ENCODE measurements at regions not wholly inside any gene's neighbourhood (a gene's known extent, or its start where the extent isn't known, plus 50 kb on each side); places are given as distances from the start of the nearest gene placed in this dataset.

DNA sequence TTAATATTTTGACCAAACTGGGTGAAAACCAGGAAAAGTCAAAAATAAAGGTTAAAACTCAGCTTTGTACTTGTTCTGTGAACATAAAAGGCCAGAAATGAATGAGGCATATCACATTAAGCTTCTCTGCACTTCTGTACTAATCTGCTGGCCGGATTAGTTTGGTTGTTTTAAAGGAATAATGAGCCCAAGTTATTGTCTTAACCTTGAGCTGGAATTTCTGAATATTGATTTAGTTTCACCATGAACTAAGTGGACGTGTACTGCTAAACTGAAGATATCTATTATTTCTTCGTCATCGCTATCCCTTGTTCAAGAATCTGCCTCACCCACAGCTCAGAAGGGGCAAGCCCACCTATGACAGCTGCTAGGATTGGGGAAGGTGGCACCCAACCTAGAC lies 101.1 kb upstream of the FRMD4A start:
- no peak overlapping the region for H3K27ac Mint-ChIP-seq
- ATAC-seq: no peak
- intact Hi-C loops (cut with micrococcal nuclease): no loop called here
- no peak for DNase-seq
- peaks cover 22% of the 10 kb centered on the region for H3K27me3 Mint-ChIP-seq
- no peak overlapping the region for H3K4me3 Mint-ChIP-seq
- no peaks in the 10 kb centered on the region for H3K9me3 Mint-ChIP-seq
- H3K36me3 Mint-ChIP-seq (ENCODE audit: low read depth): no peaks in the 10 kb centered on the region
- ChIA-PET POLR2A (no interaction called here), CTCF (interaction anchor here (0.6 to 1.0 kb wide), 2 partner anchors 15 to 909 kb away, joined by 3 read pairs; no protein-coding TSS in a partner anchor)
- TF ChIP-seq, protein P1, sequence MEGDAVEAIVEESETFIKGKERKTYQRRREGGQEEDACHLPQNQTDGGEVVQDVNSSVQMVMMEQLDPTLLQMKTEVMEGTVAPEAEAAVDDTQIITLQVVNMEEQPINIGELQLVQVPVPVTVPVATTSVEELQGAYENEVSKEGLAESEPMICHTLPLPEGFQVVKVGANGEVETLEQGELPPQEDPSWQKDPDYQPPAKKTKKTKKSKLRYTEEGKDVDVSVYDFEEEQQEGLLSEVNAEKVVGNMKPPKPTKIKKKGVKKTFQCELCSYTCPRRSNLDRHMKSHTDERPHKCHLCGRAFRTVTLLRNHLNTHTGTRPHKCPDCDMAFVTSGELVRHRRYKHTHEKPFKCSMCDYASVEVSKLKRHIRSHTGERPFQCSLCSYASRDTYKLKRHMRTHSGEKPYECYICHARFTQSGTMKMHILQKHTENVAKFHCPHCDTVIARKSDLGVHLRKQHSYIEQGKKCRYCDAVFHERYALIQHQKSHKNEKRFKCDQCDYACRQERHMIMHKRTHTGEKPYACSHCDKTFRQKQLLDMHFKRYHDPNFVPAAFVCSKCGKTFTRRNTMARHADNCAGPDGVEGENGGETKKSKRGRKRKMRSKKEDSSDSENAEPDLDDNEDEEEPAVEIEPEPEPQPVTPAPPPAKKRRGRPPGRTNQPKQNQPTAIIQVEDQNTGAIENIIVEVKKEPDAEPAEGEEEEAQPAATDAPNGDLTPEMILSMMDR (IDR thresholded peaks at IDR 0.05): no peak
- no peaks in the 10 kb centered on the region for H3K4me1 Mint-ChIP-seq (ENCODE audit: low read depth)

DNA sequence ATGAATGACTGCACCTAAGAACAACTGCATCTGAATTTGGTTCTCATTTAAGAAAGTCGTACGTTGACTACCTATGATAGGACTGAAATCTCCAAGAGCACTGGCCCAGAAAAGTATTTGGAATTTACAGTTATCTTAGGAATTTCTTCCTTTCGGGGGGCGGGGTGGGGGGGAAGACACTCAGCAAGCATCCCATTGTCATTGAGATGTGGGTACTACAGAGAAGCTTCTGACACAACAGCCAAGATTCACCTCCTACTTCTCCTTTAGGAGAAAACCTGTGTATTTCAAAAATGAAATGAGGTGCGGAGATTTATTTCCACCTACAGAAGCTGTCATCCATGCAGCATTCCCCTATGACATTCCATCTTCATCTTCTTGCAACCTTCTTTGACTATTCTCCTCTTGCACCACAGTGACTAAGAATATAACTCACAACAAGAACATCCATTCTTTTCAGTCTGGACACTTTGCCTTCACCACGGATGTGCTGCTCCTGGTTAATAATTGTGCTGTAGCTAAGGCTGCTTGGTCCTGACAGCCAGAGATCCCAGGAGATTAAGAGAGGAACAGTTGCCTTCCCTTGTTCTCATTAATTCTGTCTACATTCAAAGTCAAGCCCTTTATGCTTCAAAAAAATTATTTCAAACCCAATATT lies 98.4 kb upstream of the FRMD4A start:
- H3K4me1 Mint-ChIP-seq (ENCODE audit: low read depth): no peaks in the 10 kb centered on the region
- ChIA-PET POLR2A (no interaction called here), CTCF (no interaction called here)
- no peaks in the 10 kb centered on the region for H3K9me3 Mint-ChIP-seq
- no peaks in the 10 kb centered on the region for H3K36me3 Mint-ChIP-seq (ENCODE audit: low read depth)
- peaks cover 30% of the 10 kb centered on the region for H3K27me3 Mint-ChIP-seq
- intact Hi-C loops (cut with micrococcal nuclease): no loop called here
- TF ChIP-seq, protein P1 (IDR thresholded peaks at IDR 0.05): no peak
- H3K4me3 Mint-ChIP-seq: no peak overlapping the region
- no peak for DNase-seq
- no peak for ATAC-seq
- H3K27ac Mint-ChIP-seq: no peak overlapping the region

DNA sequence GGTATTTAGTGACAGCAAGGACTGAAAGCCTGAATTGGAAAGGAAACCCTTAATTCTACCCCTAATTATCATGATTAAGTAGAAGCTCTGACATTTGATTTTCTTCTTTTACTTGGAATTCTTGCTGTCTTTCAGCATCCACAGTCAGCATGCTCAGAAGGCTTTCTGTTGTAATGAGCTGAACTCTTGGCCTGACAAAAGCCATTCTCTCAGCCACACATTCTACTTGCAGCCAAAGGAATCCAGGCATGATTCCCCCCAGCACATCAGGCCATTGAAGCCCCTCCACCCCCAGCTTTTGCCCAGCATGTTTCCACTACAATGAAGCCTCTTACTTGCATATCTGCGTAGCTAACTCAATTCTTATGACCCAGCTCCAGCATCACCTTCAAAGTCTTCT lies 94.3 kb upstream of the FRMD4A start:
- TF ChIP-seq, protein P1 (IDR thresholded peaks at IDR 0.05): no peak
- Mint-ChIP-seq H3K27ac (no peak overlapping the region), H3K36me3 (ENCODE audit: low read depth) (no peaks in the 10 kb centered on the region), H3K4me1 (ENCODE audit: low read depth) (no peaks in the 10 kb centered on the region), H3K4me3 (no peak overlapping the region), H3K27me3 (peaks cover 34% of the 10 kb centered on the region), H3K9me3 (no peaks in the 10 kb centered on the region)
- no peak for DNase-seq
- ChIA-PET POLR2A (interaction anchor here (0.6 kb wide), 1 partner anchor 156 kb away, joined by 3 read pairs; no protein-coding TSS in a partner anchor), CTCF (no interaction called here)
- intact Hi-C loops (cut with micrococcal nuclease): no loop called here
- no peak for ATAC-seq

DNA sequence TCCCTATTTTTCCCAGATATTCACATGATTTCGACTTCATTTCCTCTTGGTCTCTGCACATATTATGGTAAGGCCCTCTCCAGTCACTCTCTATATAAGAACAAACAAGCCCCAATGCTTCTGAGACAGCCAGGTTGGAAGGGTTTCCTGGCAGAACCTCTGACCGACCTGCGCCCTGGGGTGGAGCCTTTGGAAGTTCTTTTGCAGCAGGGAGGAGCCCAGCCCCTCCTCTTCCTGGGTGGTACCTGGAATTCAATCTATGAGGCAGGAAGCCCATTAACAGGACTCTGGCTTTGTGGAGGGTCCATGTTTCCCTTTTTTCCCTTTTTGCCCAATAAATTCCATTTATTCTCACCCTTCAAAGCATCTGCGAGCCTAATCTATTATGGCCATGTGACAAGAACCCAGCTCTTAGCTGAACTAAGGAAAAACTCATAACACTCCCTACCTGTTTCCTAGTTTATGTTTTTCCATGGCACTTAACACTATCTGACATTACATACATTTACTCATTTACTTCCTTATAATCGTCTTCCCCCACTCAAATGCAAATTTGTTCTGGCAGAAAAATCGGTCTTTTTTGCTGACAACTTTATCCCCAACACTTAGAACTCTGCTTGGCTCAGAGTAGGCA lies 92.5 kb upstream of the FRMD4A start:
- peaks cover 26% of the 10 kb centered on the region for H3K27me3 Mint-ChIP-seq
- TF ChIP-seq, protein P1 (IDR thresholded peaks at IDR 0.05): no peak
- DNase-seq (no peak), ATAC-seq (no peak)
- intact Hi-C loops (cut with micrococcal nuclease): no loop called here
- H3K4me1 Mint-ChIP-seq (ENCODE audit: low read depth): no peaks in the 10 kb centered on the region
- H3K9me3 Mint-ChIP-seq: no peaks in the 10 kb centered on the region
- POLR2A ChIA-PET: no interaction called here
- CTCF ChIA-PET: no interaction called here
- no peak overlapping the region for H3K4me3 Mint-ChIP-seq
- no peaks in the 10 kb centered on the region for H3K36me3 Mint-ChIP-seq (ENCODE audit: low read depth)
- H3K27ac Mint-ChIP-seq: no peak overlapping the region

DNA sequence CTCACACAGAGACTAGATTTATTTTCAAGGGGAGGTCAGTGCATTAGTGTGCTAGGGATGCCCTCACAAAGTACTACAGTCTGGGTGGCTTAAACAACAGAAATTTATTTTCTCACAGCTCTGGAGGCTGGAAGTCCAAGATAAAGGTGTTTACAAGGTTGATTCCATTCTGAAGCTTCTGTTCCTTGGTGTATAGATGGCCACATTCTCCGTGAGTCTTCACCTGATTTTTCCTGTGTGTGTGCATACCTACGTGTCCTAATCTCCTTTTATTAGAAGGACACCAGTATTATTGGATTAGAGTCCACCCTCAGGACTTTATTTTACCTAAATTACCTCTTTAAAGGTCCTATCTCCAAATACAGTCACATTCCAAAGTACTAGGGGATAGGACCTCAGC lies 91.7 kb upstream of the FRMD4A start:
- Mint-ChIP-seq H3K9me3 (no peaks in the 10 kb centered on the region), H3K4me1 (ENCODE audit: low read depth) (no peaks in the 10 kb centered on the region), H3K27me3 (peaks cover 22% of the 10 kb centered on the region), H3K27ac (no peak overlapping the region), H3K4me3 (no peak overlapping the region), H3K36me3 (ENCODE audit: low read depth) (no peaks in the 10 kb centered on the region)
- POLR2A ChIA-PET: no interaction called here
- intact Hi-C loops (cut with micrococcal nuclease): no loop called here
- DNase-seq (no peak), ATAC-seq (no peak)
- TF ChIP-seq, protein P1 (IDR thresholded peaks at IDR 0.05): no peak
- CTCF ChIA-PET: no interaction called here

All from activated CD8-positive, alpha-beta T cell treated with anti-CD3 and anti-CD28 coated beads for 36 hours (primary cell).